ENCODE measurements at regions not wholly inside any gene's neighbourhood (a gene's known extent, or its start where the extent isn't known, plus 50 kb on each side); places are given as distances from the start of the nearest gene placed in this dataset.
"Not testable (repeated sequence)": the region's sequence is repeated elsewhere in the genome, so short reads cannot be mapped to it uniquely, and the experiment has no call there.

GRCh38 chr4:101414496-101414895 lies 67.2 kb upstream of the PPP3CA start:
- H3K27me3 Mint-ChIP-seq = peaks cover 20% of the 10 kb centered on the region
- peaks cover 3% of the 10 kb centered on the region for H3K36me3 Mint-ChIP-seq (ENCODE audit: low read depth)
- peak overlapping the region; percentile 13 for H3K27ac Mint-ChIP-seq
- peaks cover 40% of the 10 kb centered on the region for H3K4me1 Mint-ChIP-seq
- peaks cover 4% of the 10 kb centered on the region for H3K9me3 Mint-ChIP-seq
- no peak for DNase-seq
- H3K4me3 Mint-ChIP-seq = no peak overlapping the region
- intact Hi-C loops (cut with micrococcal nuclease) = loop anchor here (10.0 kb wide), 2 partner anchors 180 to 590 kb away; no protein-coding TSS in a partner anchor

DNA sequence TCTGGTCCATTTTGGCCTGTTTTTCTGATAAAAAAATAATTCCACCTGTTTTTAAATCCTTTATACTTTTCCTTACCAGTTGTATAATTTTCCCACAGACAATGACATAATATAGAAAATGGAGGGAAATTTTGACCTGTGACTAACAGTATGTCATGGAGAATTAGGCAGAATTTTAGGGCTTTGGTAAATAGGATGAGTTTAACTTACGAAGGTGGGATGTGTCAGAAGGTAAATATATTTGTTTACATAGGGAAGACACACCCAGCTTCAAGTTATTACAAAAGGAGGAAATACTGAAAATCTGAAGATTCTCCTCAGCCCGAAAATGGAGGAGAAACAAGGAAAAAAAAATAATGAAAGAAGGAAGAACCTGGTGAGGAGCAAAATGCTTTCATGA lies 64.6 kb upstream of the PPP3CA start:
- Mint-ChIP-seq H3K27ac (no peak overlapping the region), H3K27me3 (peaks cover 31% of the 10 kb centered on the region), H3K4me3 (no peak overlapping the region), H3K36me3 (ENCODE audit: low read depth) (peaks cover 3% of the 10 kb centered on the region), H3K9me3 (peaks cover 4% of the 10 kb centered on the region), H3K4me1 (peaks cover 18% of the 10 kb centered on the region)
- intact Hi-C loops (cut with micrococcal nuclease) = loop anchor here (10.0 kb wide), 2 partner anchors 183 to 587 kb away; no protein-coding TSS in a partner anchor
- DNase-seq = no peak

DNA sequence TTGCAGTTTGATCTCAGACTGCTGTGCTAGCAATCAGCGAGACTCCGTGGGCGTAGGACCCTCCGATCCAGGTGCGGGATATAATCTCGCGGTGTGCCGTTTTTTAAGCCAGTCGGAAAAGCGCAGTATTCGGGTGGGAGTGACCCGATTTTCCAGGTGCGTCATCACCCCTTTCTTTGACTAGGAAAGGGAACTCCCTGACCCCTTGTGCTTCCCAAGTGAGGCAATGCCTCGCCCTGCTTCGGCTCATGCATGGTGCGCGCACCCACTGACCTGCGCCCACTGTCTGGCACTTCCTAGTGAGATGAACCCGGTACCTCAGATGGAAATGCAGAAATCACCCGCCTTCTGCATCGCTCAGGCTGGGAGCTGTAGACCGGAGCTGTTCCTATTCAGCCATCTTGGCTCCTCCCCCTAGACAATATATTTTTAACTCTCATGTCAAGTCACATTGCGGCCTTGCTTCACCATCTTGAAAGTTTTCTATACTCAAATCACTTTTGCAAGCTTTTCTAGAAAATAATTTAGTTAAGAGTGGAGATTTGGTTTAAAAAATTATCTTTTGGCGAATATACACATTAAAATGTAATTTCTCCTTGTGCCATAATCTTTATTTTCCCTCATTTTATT lies 64.1 kb upstream of the PPP3CA start:
- H3K27ac Mint-ChIP-seq; H3K9me3 Mint-ChIP-seq; DNase-seq; H3K4me3 Mint-ChIP-seq; H3K36me3 Mint-ChIP-seq (ENCODE audit: low read depth): not testable (repeated sequence)
- intact Hi-C loops (cut with micrococcal nuclease) = loop anchor here (10.0 kb wide), 2 partner anchors 183 to 587 kb away; no protein-coding TSS in a partner anchor
- Mint-ChIP-seq H3K4me1 (peaks cover 17% of the 10 kb centered on the region), H3K27me3 (peaks cover 31% of the 10 kb centered on the region)

DNA sequence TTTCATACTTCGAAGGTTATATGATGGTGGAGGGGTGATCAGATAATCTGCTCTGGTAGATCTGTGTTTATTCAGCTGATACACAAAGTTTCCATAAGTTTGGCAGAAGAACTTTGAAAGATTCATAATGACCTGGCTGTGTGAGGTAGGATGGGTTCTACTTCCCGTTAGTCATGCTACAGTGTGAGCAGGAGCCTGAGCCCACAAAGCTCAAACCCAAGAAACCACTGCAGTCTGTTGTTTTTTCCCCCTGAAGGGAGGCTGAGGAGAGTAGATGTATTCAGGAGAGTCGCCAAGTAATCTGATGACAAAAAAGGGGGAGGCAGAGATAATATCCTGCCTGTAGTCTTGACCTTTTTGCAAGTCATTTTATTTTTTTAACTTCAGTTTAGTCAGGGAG lies 52.8 kb upstream of the PPP3CA start:
- Mint-ChIP-seq H3K36me3 (ENCODE audit: low read depth) (no peaks in the 10 kb centered on the region), H3K4me1 (peaks cover 14% of the 10 kb centered on the region), H3K4me3 (no peak overlapping the region), H3K27me3 (peaks cover 11% of the 10 kb centered on the region), H3K27ac (peak overlapping the region; percentile 21), H3K9me3 (peaks cover 3% of the 10 kb centered on the region)
- DNase-seq = peak; percentile 71
- intact Hi-C loops (cut with micrococcal nuclease) = loop anchor here (1.0 to 5.0 kb wide), 2 partner anchors 19 to 53 kb away; partner anchors contain the start of gene PPP3CA

- H3K27me3 Mint-ChIP-seq = peaks cover 17% of the 10 kb centered on the region
- H3K4me3 Mint-ChIP-seq = no peak overlapping the region
- peaks cover 6% of the 10 kb centered on the region for H3K9me3 Mint-ChIP-seq
- no peak overlapping the region for H3K27ac Mint-ChIP-seq
- DNase-seq = no peak
- peaks cover 14% of the 10 kb centered on the region for H3K4me1 Mint-ChIP-seq
- H3K36me3 Mint-ChIP-seq (ENCODE audit: low read depth) = no peaks in the 10 kb centered on the region
- intact Hi-C loops (cut with micrococcal nuclease) = no loop called here
These were observed 51.5 kb upstream of the PPP3CA start for GRCh38 chr4:101398807-101399206.

Data from activated CD4-positive, alpha-beta T cell treated with anti-CD3 and anti-CD28 coated beads, Interleukin-2, amount 10 ng/mL, durations not matched to agents 24 days and 14 days (primary cell).